Neural cell (in vitro differentiated cells): ENCODE measurements at regions not wholly inside any gene's neighbourhood (a gene's known extent, or its start where the extent isn't known, plus 50 kb on each side); places are given as distances from the start of the nearest gene placed in this dataset.
A peak's percentile ranks its signal among the peaks of the same experiment; 100 is the strongest.

Source experiments
- H2AFZ ChIP-seq: fragments of 200-600, 300-800 bp; sonication (generic), shearing (Covaris generic); 2 replicates; pipeline ENCODE4 v1.6.0; 2014; ENCODE audit warnings: low read depth, mild to moderate bottlenecking, antibody characterized with exemption, low read length, moderate library complexity
- H3F3A ChIP-seq: fragments of 200-600 bp; shearing (Covaris generic); 2 replicates; pipeline ENCODE4 v1.6.1; 2016; ENCODE audit warnings: mild to moderate bottlenecking, moderate library complexity, mixed read lengths, antibody characterized with exemption, low read length; ENCODE audit not compliant: insufficient read depth, poor library complexity, severe bottlenecking
- H3K27ac ChIP-seq: fragments of 200-600, 300-800 bp; sonication (generic), shearing (Covaris generic); 2 replicates; pipeline ENCODE4 v1.5.1; 2014; ENCODE audit warnings: mild to moderate bottlenecking, low read length, moderate library complexity
- H3K27me3 ChIP-seq: fragments of 300-800, 200-600 bp; sonication (generic), shearing (Covaris generic); 2 replicates; pipeline ENCODE4 v1.6.0; 2014; ENCODE audit warnings: mild to moderate bottlenecking, low read depth, low read length, moderate library complexity; ENCODE audit not compliant: insufficient read depth
- H3K36me3 ChIP-seq: fragments of 300-800, 200-600 bp; sonication (generic), shearing (Covaris generic); 2 replicates; pipeline ENCODE4 v1.5.1; 2014; ENCODE audit warnings: mild to moderate bottlenecking, antibody characterized with exemption, low read length, moderate library complexity; ENCODE audit not compliant: insufficient read depth
- H3K4me2 ChIP-seq: fragments of 300-800, 200-600 bp; sonication (generic), shearing (Covaris generic); 2 replicates; pipeline ENCODE4 v1.6.0; 2014; ENCODE audit warnings: mild to moderate bottlenecking, low read length
- H3K4me3 ChIP-seq: fragments of 300-800, 200-600 bp; sonication (generic), shearing (Covaris generic); 2 replicates; pipeline ENCODE4 v1.5.1; 2014; ENCODE audit warnings: mild to moderate bottlenecking, low read length, moderate library complexity
- H3K79me2 ChIP-seq: fragments of 200-600 bp; shearing (Covaris generic); replicated peaks from 2 replicates; pipeline ENCODE4 v1.6.0; 2014; ENCODE audit warnings: mild to moderate bottlenecking, low read length, moderate library complexity; ENCODE audit not compliant: insufficient read depth
- H3K9ac ChIP-seq: fragments of 300-800, 200-600 bp; sonication (generic), shearing (Covaris generic); 2 replicates; pipeline ENCODE4 v1.6.1; 2016; ENCODE audit warnings: mild to moderate bottlenecking, low read length, mixed read lengths
- H3K9me2 ChIP-seq: fragments of 200-600 bp; shearing (Covaris generic); 2 replicates; pipeline ENCODE4 v1.6.1; 2016; ENCODE audit warnings: mild to moderate bottlenecking, low read length, mixed read lengths; ENCODE audit not compliant: insufficient read depth
- H3K9me3 ChIP-seq: fragments of 200-600, 300-800 bp; sonication (generic), shearing (Covaris generic); 2 replicates; pipeline ENCODE4 v1.6.1; 2016; ENCODE audit warnings: mild to moderate bottlenecking, mixed run types, low read length, moderate library complexity, mixed read lengths
- H4K20me1 ChIP-seq: fragments of 200-600 bp; shearing (Covaris generic); 2 replicates; pipeline ENCODE4 v1.6.1; 2016; ENCODE audit warnings: mild to moderate bottlenecking, mixed run types; ENCODE audit not compliant: insufficient read depth
- EP300 ChIP-seq: fragments of 450-650 bp; conservative IDR thresholded peaks from 2 replicates; pipeline ENCODE4 v1.6.1; 2014; ENCODE audit warnings: antibody characterized with exemption, mild to moderate bottlenecking, moderate library complexity; ENCODE audit not compliant: poor library complexity, severe bottlenecking
- EZH2 ChIP-seq: fragments of 200-600, 300-800 bp; shearing (Covaris generic), sonication (generic); IDR thresholded peaks from 2 replicates; pipeline ENCODE4 v1.6.1; 2014; ENCODE audit warnings: antibody characterized with exemption, low read length, borderline replicate concordance, mild to moderate bottlenecking; ENCODE audit not compliant: insufficient read depth, poor library complexity, severe bottlenecking
- MXI1 ChIP-seq: fragments of 450-650 bp; conservative IDR thresholded peaks from 2 replicates; pipeline ENCODE4 v1.6.1; 2014; ENCODE audit warnings: antibody characterized with exemption, mild to moderate bottlenecking; ENCODE audit not compliant: poor library complexity, severe bottlenecking
- POLR2AphosphoS5 ChIP-seq: IDR thresholded peaks from 2 replicates; pipeline ENCODE4 v1.6.1; 2012
- RAD21 ChIP-seq: fragments of 450-650 bp; conservative IDR thresholded peaks from 2 replicates; pipeline ENCODE4 v1.6.1; 2014; ENCODE audit warnings: antibody characterized with exemption, mild to moderate bottlenecking, moderate library complexity
- SMC3 ChIP-seq: fragments of 450-650 bp; conservative IDR thresholded peaks from 2 replicates; pipeline ENCODE4 v1.6.1; 2014; ENCODE audit warnings: antibody characterized with exemption, mild to moderate bottlenecking, moderate library complexity; ENCODE audit not compliant: poor library complexity
- TAF1 ChIP-seq: IDR thresholded peaks from 2 replicates; pipeline ENCODE4 v1.6.1; 2012; ENCODE audit warnings: low read depth
- TF ChIP-seq, protein P1 (sequence below): IDR thresholded peaks from 2 replicates; pipeline ENCODE4 v1.6.1; 2012; ENCODE audit warnings: borderline replicate concordance
- TF ChIP-seq, protein P2 (sequence below): fragments of 450-650 bp; IDR thresholded peaks from 2 replicates; pipeline ENCODE4 v1.5.1; 2014; ENCODE audit warnings: antibody characterized with exemption, mild to moderate bottlenecking, moderate library complexity; ENCODE audit not compliant: poor library complexity, severe bottlenecking

DNA sequence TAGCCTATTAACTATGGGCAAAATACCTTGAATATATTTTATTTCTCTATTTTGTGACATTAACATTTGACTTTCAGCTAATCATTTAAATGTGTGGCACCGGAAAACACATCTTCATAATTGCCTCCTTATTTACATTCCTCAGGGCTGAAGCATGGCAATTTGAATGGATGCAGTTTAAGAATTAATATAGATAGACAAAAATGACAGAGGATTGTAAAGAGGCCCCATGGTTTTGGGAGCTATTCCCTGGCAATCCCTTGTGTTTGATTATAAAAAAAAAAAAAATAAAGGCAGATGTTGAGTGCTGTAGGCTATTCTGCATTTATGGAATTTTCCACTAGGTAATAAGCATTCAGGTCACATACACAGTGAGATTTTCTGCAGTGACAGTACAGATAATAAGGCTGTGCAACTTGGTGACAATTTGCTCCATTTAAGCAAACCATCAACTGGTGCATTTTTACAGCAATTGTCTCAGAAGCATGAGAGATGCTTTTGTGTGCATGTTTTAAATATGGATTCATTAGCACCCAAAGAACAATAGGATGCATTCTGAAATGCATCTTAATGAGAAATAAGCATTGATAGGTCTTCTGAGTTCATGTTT lies 123.2 kb upstream of the SLC38A4 start:
- Histone ChIP-seq H2AFZ (no peak overlapping the region), H3K27ac (peak overlapping the region; percentile 71)

DNA sequence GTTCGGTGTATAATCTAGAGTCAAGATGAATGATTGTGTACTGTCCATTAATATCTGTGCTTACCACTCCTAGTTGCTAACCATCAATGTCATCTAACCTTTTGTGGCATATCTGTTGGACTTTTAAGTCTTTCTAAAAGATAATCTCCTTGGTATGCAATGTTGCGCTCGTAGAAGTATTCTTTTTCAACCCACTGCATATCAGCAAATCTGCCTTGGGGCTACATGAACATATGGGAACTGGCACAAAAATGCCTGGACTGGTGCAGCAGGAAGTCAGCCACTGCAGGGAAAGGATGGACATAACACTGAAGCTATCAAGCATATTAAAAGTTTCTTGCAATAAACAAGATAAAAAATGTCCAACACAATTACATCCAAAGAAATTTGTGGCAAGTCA lies 124.3 kb upstream of the SLC38A4 start:
- Histone ChIP-seq H3K9ac (no peak overlapping the region), H2AFZ (no peak overlapping the region), H3K4me3 (no peak overlapping the region), H3F3A (no peaks in the 10 kb centered on the region), H3K9me3 (no peaks in the 10 kb centered on the region), H3K27ac (peak overlapping the region; percentile 71), H3K4me2 (no peak overlapping the region), H4K20me1 (no peaks in the 10 kb centered on the region), H3K36me3 (no peaks in the 10 kb centered on the region), H3K9me2 (no peaks in the 10 kb centered on the region), H3K79me2 (no peaks in the 10 kb centered on the region), H3K27me3 (no peaks in the 10 kb centered on the region)
- TF ChIP-seq MXI1: no peak
- TF ChIP-seq, protein P1, sequence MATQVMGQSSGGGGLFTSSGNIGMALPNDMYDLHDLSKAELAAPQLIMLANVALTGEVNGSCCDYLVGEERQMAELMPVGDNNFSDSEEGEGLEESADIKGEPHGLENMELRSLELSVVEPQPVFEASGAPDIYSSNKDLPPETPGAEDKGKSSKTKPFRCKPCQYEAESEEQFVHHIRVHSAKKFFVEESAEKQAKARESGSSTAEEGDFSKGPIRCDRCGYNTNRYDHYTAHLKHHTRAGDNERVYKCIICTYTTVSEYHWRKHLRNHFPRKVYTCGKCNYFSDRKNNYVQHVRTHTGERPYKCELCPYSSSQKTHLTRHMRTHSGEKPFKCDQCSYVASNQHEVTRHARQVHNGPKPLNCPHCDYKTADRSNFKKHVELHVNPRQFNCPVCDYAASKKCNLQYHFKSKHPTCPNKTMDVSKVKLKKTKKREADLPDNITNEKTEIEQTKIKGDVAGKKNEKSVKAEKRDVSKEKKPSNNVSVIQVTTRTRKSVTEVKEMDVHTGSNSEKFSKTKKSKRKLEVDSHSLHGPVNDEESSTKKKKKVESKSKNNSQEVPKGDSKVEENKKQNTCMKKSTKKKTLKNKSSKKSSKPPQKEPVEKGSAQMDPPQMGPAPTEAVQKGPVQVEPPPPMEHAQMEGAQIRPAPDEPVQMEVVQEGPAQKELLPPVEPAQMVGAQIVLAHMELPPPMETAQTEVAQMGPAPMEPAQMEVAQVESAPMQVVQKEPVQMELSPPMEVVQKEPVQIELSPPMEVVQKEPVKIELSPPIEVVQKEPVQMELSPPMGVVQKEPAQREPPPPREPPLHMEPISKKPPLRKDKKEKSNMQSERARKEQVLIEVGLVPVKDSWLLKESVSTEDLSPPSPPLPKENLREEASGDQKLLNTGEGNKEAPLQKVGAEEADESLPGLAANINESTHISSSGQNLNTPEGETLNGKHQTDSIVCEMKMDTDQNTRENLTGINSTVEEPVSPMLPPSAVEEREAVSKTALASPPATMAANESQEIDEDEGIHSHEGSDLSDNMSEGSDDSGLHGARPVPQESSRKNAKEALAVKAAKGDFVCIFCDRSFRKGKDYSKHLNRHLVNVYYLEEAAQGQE: no peak
- TF ChIP-seq TAF1: no peak
- no peak for TF ChIP-seq RAD21
- no peak for TF ChIP-seq EZH2
- no peak for TF ChIP-seq EP300
- TF ChIP-seq, protein P2, sequence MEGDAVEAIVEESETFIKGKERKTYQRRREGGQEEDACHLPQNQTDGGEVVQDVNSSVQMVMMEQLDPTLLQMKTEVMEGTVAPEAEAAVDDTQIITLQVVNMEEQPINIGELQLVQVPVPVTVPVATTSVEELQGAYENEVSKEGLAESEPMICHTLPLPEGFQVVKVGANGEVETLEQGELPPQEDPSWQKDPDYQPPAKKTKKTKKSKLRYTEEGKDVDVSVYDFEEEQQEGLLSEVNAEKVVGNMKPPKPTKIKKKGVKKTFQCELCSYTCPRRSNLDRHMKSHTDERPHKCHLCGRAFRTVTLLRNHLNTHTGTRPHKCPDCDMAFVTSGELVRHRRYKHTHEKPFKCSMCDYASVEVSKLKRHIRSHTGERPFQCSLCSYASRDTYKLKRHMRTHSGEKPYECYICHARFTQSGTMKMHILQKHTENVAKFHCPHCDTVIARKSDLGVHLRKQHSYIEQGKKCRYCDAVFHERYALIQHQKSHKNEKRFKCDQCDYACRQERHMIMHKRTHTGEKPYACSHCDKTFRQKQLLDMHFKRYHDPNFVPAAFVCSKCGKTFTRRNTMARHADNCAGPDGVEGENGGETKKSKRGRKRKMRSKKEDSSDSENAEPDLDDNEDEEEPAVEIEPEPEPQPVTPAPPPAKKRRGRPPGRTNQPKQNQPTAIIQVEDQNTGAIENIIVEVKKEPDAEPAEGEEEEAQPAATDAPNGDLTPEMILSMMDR: no peak
- no peak for TF ChIP-seq POLR2AphosphoS5
- no peak for TF ChIP-seq SMC3

More for the DNA sequence above, 123.2 kb upstream of the SLC38A4 start:
- Histone ChIP-seq H3K36me3 (no peaks in the 10 kb centered on the region), H3F3A (no peaks in the 10 kb centered on the region), H3K27me3 (no peaks in the 10 kb centered on the region), H3K4me3 (peak overlapping the region; percentile 25), H3K9ac (peak overlapping the region; percentile 32), H3K9me2 (no peaks in the 10 kb centered on the region), H3K79me2 (no peaks in the 10 kb centered on the region), H3K9me3 (no peaks in the 10 kb centered on the region), H3K4me2 (peak overlapping the region; percentile 37), H4K20me1 (no peaks in the 10 kb centered on the region)
- TF ChIP-seq, protein P2: no peak
- TF ChIP-seq MXI1: no peak
- TF ChIP-seq RAD21: no peak
- peak; percentile 35 for TF ChIP-seq TAF1
- TF ChIP-seq EZH2: no peak
- peak; percentile 45 for TF ChIP-seq EP300
- no peak for TF ChIP-seq SMC3
- TF ChIP-seq POLR2AphosphoS5: peak; percentile 30
- TF ChIP-seq, protein P1: peak; percentile 86
